ENCODE measurements at regions not wholly inside any gene's neighbourhood (a gene's known extent, or its start where the extent isn't known, plus 50 kb on each side); places are given as distances from the start of the nearest gene placed in this dataset.

GRCh38 chrX:97845451-97845850 is 961.7 kb downstream of the RPA4 start:
- Histone ChIP-seq H3K9ac (ENCODE audit: insufficient read depth, low read length) (no peak overlapping the region), H3K9me3 (ENCODE audit: control insufficient read depth, insufficient read depth, low read depth, low read length) (no peaks in the 10 kb centered on the region)

GRCh38 chrX:97846228-97846627 is 962.5 kb downstream of the RPA4 start:
- Histone ChIP-seq H4K20me1 (ENCODE audit: control insufficient read depth, extremely low read depth, insufficient read depth, low read length) (no peaks in the 10 kb centered on the region), H3K9me3 (ENCODE audit: control insufficient read depth, insufficient read depth, low read depth, low read length) (no peaks in the 10 kb centered on the region), H3K4me3 (replicated peaks in 1 of 4; ENCODE audit: control extremely low read depth in 1 of 4, insufficient read depth in 1 of 4, low read depth in 3 of 4, low read length in 4 of 4) (no peak overlapping the region), H3K27ac (ENCODE audit: insufficient read depth, low read length) (no peak overlapping the region), H3K9ac (ENCODE audit: insufficient read depth, low read length) (no peak overlapping the region), H3K4me1 (ENCODE audit: control insufficient read depth, extremely low read depth, insufficient read depth, low read length) (no peaks in the 10 kb centered on the region), H2AFZ (ENCODE audit: low read length) (no peak overlapping the region), H3K27me3 (ENCODE audit: control insufficient read depth, insufficient read depth, low read length) (no peaks in the 10 kb centered on the region), H3K36me3 (ENCODE audit: control insufficient read depth, insufficient read depth, low read length) (no peaks in the 10 kb centered on the region), H3K4me2 (ENCODE audit: extremely low read depth, insufficient read depth, low read length) (no peak overlapping the region), H3K79me2 (ENCODE audit: control insufficient read depth, insufficient read depth, low read length) (no peaks in the 10 kb centered on the region)
- DNase-seq (ENCODE audit: low read depth in 2 of 2) = no peak
- TF ChIP-seq CTCF (conservative IDR thresholded peaks at IDR 0.05 in 1 of 2, IDR thresholded peaks at IDR 0.05 in 1 of 2; ENCODE audit: low read depth in 1 of 2, low read length in 2 of 2) (no peak), EZH2 (IDR thresholded peaks at IDR 0.05; ENCODE audit: low read length, missing control alignments) (no peak)

More at GRCh38 chrX:97845451-97845850, 961.7 kb downstream of the RPA4 start:
- Histone ChIP-seq H3K4me3 (replicated peaks in 1 of 4; ENCODE audit: control extremely low read depth in 1 of 4, insufficient read depth in 1 of 4, low read depth in 3 of 4, low read length in 4 of 4) (no peak overlapping the region), H3K27ac (ENCODE audit: insufficient read depth, low read length) (no peak overlapping the region), H4K20me1 (ENCODE audit: control insufficient read depth, extremely low read depth, insufficient read depth, low read length) (no peaks in the 10 kb centered on the region), H3K4me2 (ENCODE audit: extremely low read depth, insufficient read depth, low read length) (no peak overlapping the region), H2AFZ (ENCODE audit: low read length) (no peak overlapping the region), H3K79me2 (ENCODE audit: control insufficient read depth, insufficient read depth, low read length) (no peaks in the 10 kb centered on the region), H3K27me3 (ENCODE audit: control insufficient read depth, insufficient read depth, low read length) (no peaks in the 10 kb centered on the region), H3K36me3 (ENCODE audit: control insufficient read depth, insufficient read depth, low read length) (no peaks in the 10 kb centered on the region), H3K4me1 (ENCODE audit: control insufficient read depth, extremely low read depth, insufficient read depth, low read length) (no peaks in the 10 kb centered on the region)
- no peak for DNase-seq (ENCODE audit: low read depth in 2 of 2)
- TF ChIP-seq EZH2 (IDR thresholded peaks at IDR 0.05; ENCODE audit: low read length, missing control alignments) (no peak), CTCF (conservative IDR thresholded peaks at IDR 0.05 in 1 of 2, IDR thresholded peaks at IDR 0.05 in 1 of 2; ENCODE audit: low read depth in 1 of 2, low read length in 2 of 2) (no peak)

GRCh38 chrX:97846718-97847237 is 963.1 kb downstream of the RPA4 start:
- Histone ChIP-seq H3K4me1 (ENCODE audit: control insufficient read depth, extremely low read depth, insufficient read depth, low read length) (no peaks in the 10 kb centered on the region), H3K79me2 (ENCODE audit: control insufficient read depth, insufficient read depth, low read length) (no peaks in the 10 kb centered on the region), H3K4me2 (ENCODE audit: extremely low read depth, insufficient read depth, low read length) (no peak overlapping the region), H3K27ac (ENCODE audit: insufficient read depth, low read length) (no peak overlapping the region), H3K9ac (ENCODE audit: insufficient read depth, low read length) (no peak overlapping the region), H4K20me1 (ENCODE audit: control insufficient read depth, extremely low read depth, insufficient read depth, low read length) (no peaks in the 10 kb centered on the region), H3K27me3 (ENCODE audit: control insufficient read depth, insufficient read depth, low read length) (no peaks in the 10 kb centered on the region), H3K36me3 (ENCODE audit: control insufficient read depth, insufficient read depth, low read length) (no peaks in the 10 kb centered on the region), H2AFZ (ENCODE audit: low read length) (no peak overlapping the region), H3K4me3 (replicated peaks in 1 of 4; ENCODE audit: control extremely low read depth in 1 of 4, insufficient read depth in 1 of 4, low read depth in 3 of 4, low read length in 4 of 4) (no peak overlapping the region), H3K9me3 (ENCODE audit: control insufficient read depth, insufficient read depth, low read depth, low read length) (no peaks in the 10 kb centered on the region)
- no peak for DNase-seq (ENCODE audit: low read depth in 2 of 2)
- TF ChIP-seq CTCF (conservative IDR thresholded peaks at IDR 0.05 in 1 of 2, IDR thresholded peaks at IDR 0.05 in 1 of 2; ENCODE audit: low read depth in 1 of 2, low read length in 2 of 2) = no peak
- no peak for TF ChIP-seq EZH2 (IDR thresholded peaks at IDR 0.05; ENCODE audit: low read length, missing control alignments)
